ENCODE measurements at regions not wholly inside any gene's neighbourhood (a gene's known extent, or its start where the extent isn't known, plus 50 kb on each side); places are given as distances from the start of the nearest gene placed in this dataset.

DNA sequence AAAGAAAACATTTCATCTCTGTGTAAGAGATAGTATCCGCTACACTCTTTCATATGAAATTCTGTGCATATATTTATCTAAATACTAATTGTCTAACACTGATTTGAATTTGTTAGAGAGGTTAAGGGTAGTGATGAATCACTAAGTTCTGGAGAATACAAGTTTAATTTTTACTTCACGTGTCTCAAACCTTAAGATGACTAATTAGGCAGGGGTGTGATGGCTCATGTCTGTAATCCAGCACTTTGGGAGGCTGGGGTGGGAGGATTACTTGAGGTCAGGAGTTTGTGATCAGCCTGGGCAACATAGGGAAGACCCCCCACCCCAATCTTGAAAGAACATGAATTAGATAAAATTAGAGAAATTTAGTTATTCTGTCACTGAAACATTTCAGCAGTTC, 2241.9 kb downstream of the PCDH7 start:
- TF ChIP-seq POLR2A (IDR thresholded peaks at IDR 0.05), result no peak
- TF ChIP-seq, protein P1, sequence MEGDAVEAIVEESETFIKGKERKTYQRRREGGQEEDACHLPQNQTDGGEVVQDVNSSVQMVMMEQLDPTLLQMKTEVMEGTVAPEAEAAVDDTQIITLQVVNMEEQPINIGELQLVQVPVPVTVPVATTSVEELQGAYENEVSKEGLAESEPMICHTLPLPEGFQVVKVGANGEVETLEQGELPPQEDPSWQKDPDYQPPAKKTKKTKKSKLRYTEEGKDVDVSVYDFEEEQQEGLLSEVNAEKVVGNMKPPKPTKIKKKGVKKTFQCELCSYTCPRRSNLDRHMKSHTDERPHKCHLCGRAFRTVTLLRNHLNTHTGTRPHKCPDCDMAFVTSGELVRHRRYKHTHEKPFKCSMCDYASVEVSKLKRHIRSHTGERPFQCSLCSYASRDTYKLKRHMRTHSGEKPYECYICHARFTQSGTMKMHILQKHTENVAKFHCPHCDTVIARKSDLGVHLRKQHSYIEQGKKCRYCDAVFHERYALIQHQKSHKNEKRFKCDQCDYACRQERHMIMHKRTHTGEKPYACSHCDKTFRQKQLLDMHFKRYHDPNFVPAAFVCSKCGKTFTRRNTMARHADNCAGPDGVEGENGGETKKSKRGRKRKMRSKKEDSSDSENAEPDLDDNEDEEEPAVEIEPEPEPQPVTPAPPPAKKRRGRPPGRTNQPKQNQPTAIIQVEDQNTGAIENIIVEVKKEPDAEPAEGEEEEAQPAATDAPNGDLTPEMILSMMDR (IDR thresholded peaks at IDR 0.05), result no peak

Data from right lobe of liver (tissue), 4 donors.